ENCODE measurements at regions not wholly inside any gene's neighbourhood (a gene's known extent, or its start where the extent isn't known, plus 50 kb on each side); places are given as distances from the start of the nearest gene placed in this dataset.
A peak's percentile ranks its signal among the peaks of the same experiment; 100 is the strongest.

DNA sequence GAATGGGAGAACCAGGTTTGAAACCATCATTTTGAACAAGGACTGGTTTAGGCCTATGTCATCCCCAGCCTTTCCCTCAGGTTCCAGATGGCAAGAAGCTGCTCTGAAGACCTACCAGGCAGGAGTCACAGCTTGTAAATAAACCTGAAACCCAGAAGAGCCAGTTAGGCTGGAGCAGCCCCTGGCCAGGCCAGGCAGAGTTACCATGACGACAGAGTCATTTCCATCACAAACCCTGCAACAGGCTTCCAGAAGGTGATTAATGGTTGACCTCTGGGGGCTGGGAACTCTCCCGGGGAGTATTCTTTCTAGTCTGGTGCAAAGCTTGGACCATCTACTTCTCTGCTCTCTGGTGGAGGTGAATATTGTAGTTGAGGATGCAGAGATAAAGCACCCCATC lies 164.1 kb upstream of the NCAM1 start:
- H2BK5ac ChIP-seq (ENCODE audit: low read depth, low read length) = peak overlapping the region; percentile 27; the same call in 1 of the 2 replicates
- FAIRE-seq (peak; percentile 91), DNase-seq (ENCODE audit: low read depth in 1 of 2, low spot score in 2 of 2) (peak in 1 of 2 experiments; percentile 53)
- H3K9ac ChIP-seq (replicated peaks in 1 of 4; ENCODE audit: extremely low read depth in 1 of 4, low read depth in 3 of 4, low read length in 3 of 4) = no peak overlapping the region
- 29% methylated on average over 2 of the region's 2 CpGs; no CpG with 5 or more reads in 1 of the 2 experiments for WGBS, 2 experiments (ENCODE audit: extremely low coverage in 1 of 2, insufficient coverage in 1 of 2, insufficient read length in 1 of 2, insufficient replicate concordance in 2 of 2, low coverage in 1 of 2, low lambda C conversion rate in 2 of 2, missing lambda C conversion rate in 1 of 2)
- no peaks in the 10 kb centered on the region for H3K27me3 ChIP-seq (replicated peaks in 1 of 4; ENCODE audit: control insufficient read depth in 3 of 4, extremely low read depth in 1 of 4, insufficient read depth in 3 of 4, low read length in 3 of 4)
- no peaks in the 10 kb centered on the region for H3K9me3 ChIP-seq (ENCODE audit: insufficient read depth in 2 of 2, low read depth in 1 of 2, low read length in 1 of 2)
- no peaks in the 10 kb centered on the region for H4K20me1 ChIP-seq (replicated peaks in 1 of 2; ENCODE audit: control insufficient read depth in 1 of 2, insufficient read depth in 2 of 2, low read length in 2 of 2)
- H2AK5ac ChIP-seq (ENCODE audit: low read depth, low read length) = peak overlapping the region; percentile 17; the same call in 1 of the 2 replicates
- H2BK20ac ChIP-seq (ENCODE audit: low read length) = 0 out of 2 replicates have a peak overlapping the region, but pooled peaks have one; percentile 5
- peaks cover 2% of the 10 kb centered on the region; the same call in 1 of the 2 replicates for H3K23me2 ChIP-seq (ENCODE audit: low read depth, low read length)
- peak overlapping the region; percentile 50 for H3K27ac ChIP-seq (ENCODE audit: low read depth, low read length)
- no peaks in the 10 kb centered on the region for H3K36me3 ChIP-seq (ENCODE audit: control insufficient read depth in 2 of 4, insufficient read depth in 4 of 4, low read length in 3 of 4)
- H3K4me2 ChIP-seq (ENCODE audit: insufficient read depth in 1 of 2, low read depth in 2 of 2, low read length in 2 of 2) = peak overlapping the region; percentile 31 to 53; a peak in 3 of 4 replicates
- POLR2A ChIA-PET (ENCODE audit: partially characterized antibody) = no interaction called here
- H2AFZ ChIP-seq (ENCODE audit: low read length) = no peak overlapping the region
- H3K4ac ChIP-seq (replicated peaks; ENCODE audit: insufficient read length, low read depth, low read length) = no peak overlapping the region
- no peak overlapping the region for H2BK12ac ChIP-seq (ENCODE audit: low read depth, low read length)
- H3K79me2 ChIP-seq (ENCODE audit: control insufficient read depth in 1 of 2, insufficient read depth in 2 of 2, low read length in 2 of 2) = no peaks in the 10 kb centered on the region
- H3K14ac ChIP-seq (ENCODE audit: insufficient read length) = no peak overlapping the region
- no peak overlapping the region for H4K8ac ChIP-seq (ENCODE audit: extremely low read depth, insufficient read depth, low read length)
- peak overlapping the region; percentile 48; the same call in 1 of the 2 replicates for H3K18ac ChIP-seq (ENCODE audit: extremely low read depth, low read length)
- CTCF ChIA-PET (ENCODE audit: partially characterized antibody) = interaction anchor here (0.6 to 6.6 kb wide), 16 partner anchors 10 to 690 kb away, joined by 3 to 48 read pairs (median 4); no protein-coding TSS in a partner anchor
- H2BK120ac ChIP-seq (replicated peaks; ENCODE audit: low read depth, low read length) = no peak overlapping the region
- no peak overlapping the region for H3K56ac ChIP-seq (replicated peaks; ENCODE audit: insufficient read length, low read depth, low read length)
- TF ChIP-seq SP1 (IDR thresholded peaks at IDR 0.05; ENCODE audit: low read depth, low read length) = 0 out of 2 replicates have a peak, but pooled peaks have one; percentile 18
- no peak for TF ChIP-seq BCL11A (IDR thresholded peaks at IDR 0.05; ENCODE audit: low read depth in 2 of 2, low read length in 2 of 2)
- TF ChIP-seq RAD21 (IDR thresholded peaks at IDR 0.05 in 1 of 2, conservative IDR thresholded peaks at IDR 0.05 in 1 of 2; ENCODE audit: low read depth in 2 of 2, low read length in 2 of 2) = 0 out of 4 replicates have a peak, but pooled peaks have one; percentile 6 to 7
- no peak for TF ChIP-seq KDM5A (IDR thresholded peaks at IDR 0.05; ENCODE audit: low read length)
- TF ChIP-seq EP300 (IDR thresholded peaks at IDR 0.05; ENCODE audit: borderline replicate concordance in 1 of 2, low read depth in 2 of 2, low read length in 2 of 2) = 0 out of 3 replicates have a peak, but pooled peaks of 1 of the 2 experiments have one; percentile 10
- TF ChIP-seq YY1 (IDR thresholded peaks at IDR 0.05; ENCODE audit: low read depth, low read length) = 0 out of 2 replicates have a peak, but pooled peaks have one; percentile 13
- peak; percentile 21; the same call in 1 of the 2 replicates for TF ChIP-seq TAF1 (IDR thresholded peaks at IDR 0.05; ENCODE audit: low read depth, low read length)
- H3K4me3 ChIP-seq (ENCODE audit: extremely low read depth in 1 of 4, insufficient read depth in 2 of 4, low read depth in 3 of 4, low read length in 4 of 4) = no peak overlapping the region; a peak in 3 of 8 replicates
- peaks cover 4 to 14% (median 10%) of the 10 kb centered on the region in 4 experiments for H3K4me1 ChIP-seq (replicated peaks in 1 of 4; ENCODE audit: control insufficient read depth in 3 of 4, insufficient read depth in 4 of 4, low read length in 3 of 4)
- H3K79me1 ChIP-seq (ENCODE audit: low read depth, low read length) = no peaks in the 10 kb centered on the region
- peak overlapping the region; percentile 17 for H4K91ac ChIP-seq (replicated peaks; ENCODE audit: insufficient read length, low read length)
- peak overlapping the region; percentile 92; the same call in 1 of the 2 replicates for H2BK15ac ChIP-seq (ENCODE audit: low read length)
- no peak overlapping the region for H3K23ac ChIP-seq (ENCODE audit: insufficient read length)
- H4K5ac ChIP-seq (ENCODE audit: insufficient read length, low read depth, low read length) = peak overlapping the region; percentile 8

Data from H1 (cell line).